Gastroesophageal sphincter (tissue), 3 donors: ENCODE measurements at regions not wholly inside any gene's neighbourhood (a gene's known extent, or its start where the extent isn't known, plus 50 kb on each side); places are given as distances from the start of the nearest gene placed in this dataset.

Experiments
- EP300 ChIP-seq: sonication (generic); formaldehyde crosslinking; IDR thresholded peaks from one replicate; pipeline ENCODE4 v1.6.1; 2017; ENCODE audit warnings: antibody characterized with exemption, mild to moderate bottlenecking
- TF ChIP-seq, protein P1 (sequence below), 4 experiments: fragments of 200-600 bp in 2 of 4; fragments of 450-650 bp in 2 of 4; sonication (generic) in 1 of 4; IDR thresholded peaks; one replicate each; pipeline ENCODE4 v1.5.1; 2017 to 2019; ENCODE audit warnings: antibody characterized with exemption in 4 of 4, mild to moderate bottlenecking in 2 of 4, moderate library complexity in 2 of 4

DNA sequence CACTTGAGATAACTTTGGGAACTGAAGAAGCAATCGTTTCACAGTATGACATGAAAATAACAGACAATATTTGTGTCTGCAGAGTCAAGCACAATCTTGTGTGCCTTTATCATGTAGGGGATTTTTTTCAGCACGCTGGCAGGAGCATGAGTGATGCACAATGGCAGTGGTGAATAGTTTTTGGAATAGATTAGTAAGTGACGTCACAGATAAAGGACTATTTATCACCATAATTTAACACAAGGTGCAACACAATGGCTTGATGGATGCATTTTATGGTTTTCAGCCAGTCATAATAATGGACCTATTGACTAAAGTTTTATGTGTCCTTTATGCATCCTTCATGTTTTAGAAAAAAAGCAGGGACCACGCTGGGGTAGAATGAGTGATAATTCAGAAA lies 559.8 kb upstream of the FANCL start:
- TF ChIP-seq, protein P1, sequence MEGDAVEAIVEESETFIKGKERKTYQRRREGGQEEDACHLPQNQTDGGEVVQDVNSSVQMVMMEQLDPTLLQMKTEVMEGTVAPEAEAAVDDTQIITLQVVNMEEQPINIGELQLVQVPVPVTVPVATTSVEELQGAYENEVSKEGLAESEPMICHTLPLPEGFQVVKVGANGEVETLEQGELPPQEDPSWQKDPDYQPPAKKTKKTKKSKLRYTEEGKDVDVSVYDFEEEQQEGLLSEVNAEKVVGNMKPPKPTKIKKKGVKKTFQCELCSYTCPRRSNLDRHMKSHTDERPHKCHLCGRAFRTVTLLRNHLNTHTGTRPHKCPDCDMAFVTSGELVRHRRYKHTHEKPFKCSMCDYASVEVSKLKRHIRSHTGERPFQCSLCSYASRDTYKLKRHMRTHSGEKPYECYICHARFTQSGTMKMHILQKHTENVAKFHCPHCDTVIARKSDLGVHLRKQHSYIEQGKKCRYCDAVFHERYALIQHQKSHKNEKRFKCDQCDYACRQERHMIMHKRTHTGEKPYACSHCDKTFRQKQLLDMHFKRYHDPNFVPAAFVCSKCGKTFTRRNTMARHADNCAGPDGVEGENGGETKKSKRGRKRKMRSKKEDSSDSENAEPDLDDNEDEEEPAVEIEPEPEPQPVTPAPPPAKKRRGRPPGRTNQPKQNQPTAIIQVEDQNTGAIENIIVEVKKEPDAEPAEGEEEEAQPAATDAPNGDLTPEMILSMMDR (IDR thresholded peaks at IDR 0.05) = no peak
- no peak for TF ChIP-seq EP300
